IMR-90 (cell line): ENCODE measurements at regions not wholly inside any gene's neighbourhood (a gene's known extent, or its start where the extent isn't known, plus 50 kb on each side); places are given as distances from the start of the nearest gene placed in this dataset.

Experiments
- ATAC-seq: fragments of 200-7000 bp; cut with Tn5 transposase; 2 replicates; pipeline ENCODE4 v1.9.1; 2020; ENCODE audit warnings: low read depth, mild to moderate bottlenecking, moderate library complexity
- BruUV-seq: library from RNA; stranded (reverse); fragments of 400-500 nt; replicated peaks from 2 replicates; lab custom pipeline; 2021; lab: Mats Ljungman, UMichigan
- CTCF ChIA-PET: fragments of 300-600 bp; formaldehyde crosslinking; extraction: SDS; loops from one replicate; lab custom pipeline; 2021; ENCODE audit warnings: antibody characterized with exemption; lab: Yijun Ruan, JAX
- POLR2A ChIA-PET: fragments of 300-600 bp; sonication (Branson Sonifier 250); formaldehyde crosslinking; loops from one replicate; lab custom pipeline; 2022; ENCODE audit warnings: antibody characterized with exemption; ENCODE audit not compliant: unreplicated experiment; lab: Charles Lee
- DNase-seq: peaks from one replicate; pipeline ENCODE4 v3.0.0; 2013
- H2AFZ ChIP-seq: replicated peaks from 2 replicates; pipeline ENCODE3; 2013; ENCODE audit warnings: low read length, mild to moderate bottlenecking; ENCODE audit not compliant: poor library complexity
- H2AK5ac ChIP-seq: 2 replicates; pipeline ENCODE4 v1.6.1; 2013; ENCODE audit warnings: low read depth, low read length, inconsistent platforms
- H2AK9ac ChIP-seq: replicated peaks from 2 replicates; pipeline ENCODE3; 2013; ENCODE audit warnings: mild to moderate bottlenecking, low read depth, low read length, moderate library complexity; ENCODE audit not compliant: poor library complexity
- H2BK120ac ChIP-seq: 2 replicates; pipeline ENCODE4 v1.6.1; 2013; ENCODE audit warnings: low read depth, low read length, inconsistent platforms
- H2BK15ac ChIP-seq: 3 replicates; pipeline ENCODE4 v1.6.1; 2013; ENCODE audit warnings: low read depth, low read length, inconsistent platforms
- H2BK20ac ChIP-seq: 2 replicates; pipeline ENCODE4 v1.6.1; 2013; ENCODE audit warnings: low read depth, mild to moderate bottlenecking, inconsistent platforms, low read length, moderate library complexity
- H2BK5ac ChIP-seq: 2 replicates; pipeline ENCODE4 v1.6.1; 2013; ENCODE audit warnings: mild to moderate bottlenecking, low read depth, low read length, inconsistent platforms; ENCODE audit not compliant: poor library complexity, severe bottlenecking
- H3K14ac ChIP-seq: replicated peaks from 2 replicates; pipeline ENCODE4 v1.6.1; 2013; ENCODE audit warnings: low read depth, low read length, inconsistent platforms
- H3K18ac ChIP-seq: 2 replicates; pipeline ENCODE4 v1.6.1; 2013; ENCODE audit warnings: low read depth, low read length, control low read depth
- H3K23ac ChIP-seq: 2 replicates; pipeline ENCODE4 v1.6.1; 2013; ENCODE audit warnings: low read depth, low read length, inconsistent platforms
- H3K27ac ChIP-seq: 2 replicates; pipeline ENCODE4 v1.5.1; 2013; ENCODE audit warnings: mild to moderate bottlenecking, control low read depth, low read length; ENCODE audit not compliant: insufficient read depth
- H3K27me3 ChIP-seq: 2 replicates; pipeline ENCODE4 v1.6.1; 2013; ENCODE audit warnings: low read length; ENCODE audit not compliant: control insufficient read depth, insufficient read depth
- H3K36me3 ChIP-seq: 2 replicates; pipeline ENCODE4 v1.6.1; 2013; ENCODE audit warnings: low read length, mixed read lengths; ENCODE audit not compliant: control insufficient read depth, insufficient read depth
- H3K4ac ChIP-seq: 2 replicates; pipeline ENCODE4 v1.6.1; 2013; ENCODE audit warnings: low read depth, low read length, inconsistent platforms
- H3K4me1 ChIP-seq: 2 replicates; pipeline ENCODE4 v1.6.1; 2013; ENCODE audit warnings: low read length, mixed read lengths; ENCODE audit not compliant: control insufficient read depth, insufficient read depth
- H3K4me2 ChIP-seq: 2 replicates; pipeline ENCODE4 v1.6.1; 2013; ENCODE audit warnings: low read depth, mild to moderate bottlenecking, control low read depth, low read length, moderate library complexity
- H3K4me3 ChIP-seq: 2 replicates; pipeline ENCODE4 v1.5.1; 2013; ENCODE audit warnings: low read depth, mild to moderate bottlenecking, control low read depth, low read length, moderate library complexity; ENCODE audit not compliant: insufficient read depth
- H3K56ac ChIP-seq: 2 replicates; pipeline ENCODE4 v1.6.1; 2013; ENCODE audit warnings: low read length, inconsistent platforms; ENCODE audit not compliant: insufficient read depth; ENCODE audit errors: extremely low read depth
- H3K79me1 ChIP-seq, 2 experiments: 2 replicates each; pipeline ENCODE4 v1.6.1; 2013; ENCODE audit warnings: low read length in 2 of 2, inconsistent platforms in 1 of 2, low read depth in 1 of 2
- H3K9ac ChIP-seq: 2 replicates; pipeline ENCODE4 v1.6.1; 2013; ENCODE audit warnings: low read depth, low read length, control low read depth
- H3K9me1 ChIP-seq: 2 replicates; pipeline ENCODE4 v1.6.1; 2013; ENCODE audit warnings: low read length, inconsistent platforms; ENCODE audit not compliant: insufficient read depth
- H3K9me3 ChIP-seq: 2 replicates; pipeline ENCODE4 v1.6.1; 2013; ENCODE audit warnings: low read length; ENCODE audit not compliant: control insufficient read depth, insufficient read depth
- H4K20me1 ChIP-seq: 2 replicates; pipeline ENCODE4 v1.6.1; 2013; ENCODE audit warnings: low read length, inconsistent platforms; ENCODE audit not compliant: insufficient read depth
- H4K5ac ChIP-seq: 2 replicates; pipeline ENCODE4 v1.6.1; 2013; ENCODE audit warnings: mild to moderate bottlenecking, low read depth, low read length, control low read depth
- H4K8ac ChIP-seq, 2 experiments: 2 replicates each; pipeline ENCODE4 v1.6.1; 2013; ENCODE audit warnings: low read depth in 2 of 2, low read length in 2 of 2, control low read depth in 1 of 2, inconsistent platforms in 1 of 2
- H4K91ac ChIP-seq: 2 replicates; pipeline ENCODE4 v1.6.1; 2013; ENCODE audit warnings: low read depth, low read length, inconsistent platforms; ENCODE audit not compliant: insufficient read depth
- BHLHE40 ChIP-seq: fragments of 150-350 bp; IDR thresholded peaks from 2 replicates; pipeline ENCODE4 v1.6.1; 2016; ENCODE audit warnings: mild to moderate bottlenecking, low read depth, low read length
- CEBPB ChIP-seq: IDR thresholded peaks from 2 replicates; pipeline ENCODE4 v1.6.1; 2012; ENCODE audit warnings: low read depth, low read length, improper control_type of control experiment
- CHD1 ChIP-seq: IDR thresholded peaks from 2 replicates; pipeline ENCODE4 v1.6.1; 2012; ENCODE audit warnings: low read depth, low read length, improper control_type of control experiment
- FOS ChIP-seq: fragments of 150-350 bp; IDR thresholded peaks from 2 replicates; pipeline ENCODE4 v1.6.1; 2016; ENCODE audit warnings: low read depth, low read length
- MAFK ChIP-seq: IDR thresholded peaks from 2 replicates; pipeline ENCODE4 v1.6.1; 2012; ENCODE audit warnings: low read depth, low read length, improper control_type of control experiment
- MAZ ChIP-seq: IDR thresholded peaks from 2 replicates; pipeline ENCODE4 v1.6.1; 2012; ENCODE audit warnings: low read depth, mild to moderate bottlenecking, low read length, improper control_type of control experiment, moderate library complexity, borderline replicate concordance
- MXI1 ChIP-seq: IDR thresholded peaks from 2 replicates; pipeline ENCODE4 v1.6.1; 2012; ENCODE audit warnings: low read depth, mild to moderate bottlenecking, low read length, moderate library complexity, borderline replicate concordance
- NFE2L2 ChIP-seq: fragments of 150-350 bp; IDR thresholded peaks from 2 replicates; pipeline ENCODE4 v1.6.1; 2016; ENCODE audit warnings: low read depth, mild to moderate bottlenecking, low read length
- POLR2A ChIP-seq: IDR thresholded peaks from 2 replicates; pipeline ENCODE4 v1.6.1; 2012; ENCODE audit warnings: mild to moderate bottlenecking, low read depth, low read length
- RAD21 ChIP-seq: IDR thresholded peaks from 2 replicates; pipeline ENCODE4 v1.6.1; 2012; ENCODE audit warnings: low read length, improper control_type of control experiment
- RCOR1 ChIP-seq: IDR thresholded peaks from 2 replicates; pipeline ENCODE4 v1.6.1; 2012; ENCODE audit warnings: mild to moderate bottlenecking, low read length, improper control_type of control experiment; ENCODE audit not compliant: insufficient replicate concordance
- RFX5 ChIP-seq: IDR thresholded peaks from 2 replicates; pipeline ENCODE4 v1.8.0; 2012; ENCODE audit warnings: low read depth, mild to moderate bottlenecking, low read length, moderate library complexity
- SMC3 ChIP-seq: fragments of 150-350 bp; IDR thresholded peaks from 2 replicates; pipeline ENCODE4 v1.6.1; 2016; ENCODE audit warnings: low read depth, mild to moderate bottlenecking, antibody characterized with exemption, low read length, moderate library complexity
- dilution Hi-C: fragments of 300-500 bp; cut with HindIII; formaldehyde crosslinking; loops from one replicate; pipeline ENCODE4 v1.14.3; 2018; ENCODE audit warnings: low sequenced_read_pairs; ENCODE audit not compliant: unreplicated experiment
- in situ Hi-C: fragments of 300-500 bp; cut with MboI; formaldehyde crosslinking; loops from 3 replicates; pipeline ENCODE4 v1.14.3; 2019; ENCODE audit warnings: low sequenced_read_pairs, inconsistent platforms, mixed read lengths
- intact Hi-C: fragments of 100-400 bp; cut with micrococcal nuclease; formaldehyde crosslinking; loops from 2 replicates; pipeline ENCODE4 v1.10.0; 2022
- TF ChIP-seq, protein P1 (sequence below): conservative IDR thresholded peaks from 2 replicates; pipeline ENCODE4 v1.5.1; 2012; ENCODE audit warnings: mild to moderate bottlenecking, low read depth, low read length, improper control_type of control experiment
- TF ChIP-seq, protein P2 (sequence below): fragments of 150-350 bp; IDR thresholded peaks from 2 replicates; pipeline ENCODE4 v1.6.1; 2016; ENCODE audit warnings: low read depth, mild to moderate bottlenecking, low read length, moderate library complexity, borderline replicate concordance
- TF ChIP-seq, protein P3 (sequence below): fragments of 150-350 bp; IDR thresholded peaks from 2 replicates; pipeline ENCODE4 v1.6.1; 2017; ENCODE audit warnings: mild to moderate bottlenecking, antibody characterized with exemption, low read length, low read depth

DNA sequence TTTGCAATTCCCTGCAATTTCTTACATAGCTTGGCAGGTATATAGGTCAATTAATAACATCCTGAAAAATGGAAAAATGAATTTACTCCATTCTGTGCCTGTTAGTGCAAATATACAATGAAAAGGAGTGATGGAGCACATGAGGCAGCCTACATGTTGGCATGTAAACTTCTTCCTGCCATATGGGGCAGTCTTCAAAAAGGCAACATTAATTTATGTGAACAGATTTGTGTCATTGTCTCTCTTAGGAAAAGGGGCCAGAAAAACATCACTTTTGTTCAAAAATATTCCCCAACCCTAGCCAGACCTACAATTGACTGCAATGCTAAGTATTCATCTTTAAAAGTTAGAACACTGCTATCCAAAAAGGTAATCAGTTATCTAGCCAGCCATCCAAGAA is 332.2 kb downstream of the TBC1D4 start:
- Histone ChIP-seq H3K18ac (no peak overlapping the region), H3K14ac (no peak overlapping the region), H2AK5ac (no peak overlapping the region), H2BK15ac (no peak overlapping the region), H3K27ac (no peak overlapping the region), H3K9me3 (no peaks in the 10 kb centered on the region), H2BK20ac (no peak overlapping the region), H4K91ac (no peak overlapping the region), H3K4me1 (peaks cover 2% of the 10 kb centered on the region; the same call in 1 of the 2 replicates), H2BK5ac (no peak overlapping the region), H2BK120ac (no peak overlapping the region), H4K20me1 (no peaks in the 10 kb centered on the region), H4K8ac (no peak overlapping the region), H3K79me1 (no peaks in the 10 kb centered on the region), H4K5ac (no peak overlapping the region), H3K36me3 (no peaks in the 10 kb centered on the region), H3K9me1 (no peaks in the 10 kb centered on the region), H3K4ac (no peak overlapping the region), H2AFZ (no peak overlapping the region), H3K27me3 (no peaks in the 10 kb centered on the region; the same call in none of the 2 replicates), H3K4me3 (no peak overlapping the region), H3K23ac (no peak overlapping the region), H3K4me2 (no peak overlapping the region), H3K9ac (no peak overlapping the region), H3K56ac (no peak overlapping the region), H2AK9ac (no peak overlapping the region)
- no peak for TF ChIP-seq RCOR1
- no peak for TF ChIP-seq NFE2L2
- no peak for TF ChIP-seq RFX5
- no peak for TF ChIP-seq POLR2A
- no peak for TF ChIP-seq MXI1
- no peak for TF ChIP-seq FOS
- TF ChIP-seq SMC3 = no peak
- TF ChIP-seq, protein P1, sequence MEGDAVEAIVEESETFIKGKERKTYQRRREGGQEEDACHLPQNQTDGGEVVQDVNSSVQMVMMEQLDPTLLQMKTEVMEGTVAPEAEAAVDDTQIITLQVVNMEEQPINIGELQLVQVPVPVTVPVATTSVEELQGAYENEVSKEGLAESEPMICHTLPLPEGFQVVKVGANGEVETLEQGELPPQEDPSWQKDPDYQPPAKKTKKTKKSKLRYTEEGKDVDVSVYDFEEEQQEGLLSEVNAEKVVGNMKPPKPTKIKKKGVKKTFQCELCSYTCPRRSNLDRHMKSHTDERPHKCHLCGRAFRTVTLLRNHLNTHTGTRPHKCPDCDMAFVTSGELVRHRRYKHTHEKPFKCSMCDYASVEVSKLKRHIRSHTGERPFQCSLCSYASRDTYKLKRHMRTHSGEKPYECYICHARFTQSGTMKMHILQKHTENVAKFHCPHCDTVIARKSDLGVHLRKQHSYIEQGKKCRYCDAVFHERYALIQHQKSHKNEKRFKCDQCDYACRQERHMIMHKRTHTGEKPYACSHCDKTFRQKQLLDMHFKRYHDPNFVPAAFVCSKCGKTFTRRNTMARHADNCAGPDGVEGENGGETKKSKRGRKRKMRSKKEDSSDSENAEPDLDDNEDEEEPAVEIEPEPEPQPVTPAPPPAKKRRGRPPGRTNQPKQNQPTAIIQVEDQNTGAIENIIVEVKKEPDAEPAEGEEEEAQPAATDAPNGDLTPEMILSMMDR = no peak
- TF ChIP-seq, protein P2, sequence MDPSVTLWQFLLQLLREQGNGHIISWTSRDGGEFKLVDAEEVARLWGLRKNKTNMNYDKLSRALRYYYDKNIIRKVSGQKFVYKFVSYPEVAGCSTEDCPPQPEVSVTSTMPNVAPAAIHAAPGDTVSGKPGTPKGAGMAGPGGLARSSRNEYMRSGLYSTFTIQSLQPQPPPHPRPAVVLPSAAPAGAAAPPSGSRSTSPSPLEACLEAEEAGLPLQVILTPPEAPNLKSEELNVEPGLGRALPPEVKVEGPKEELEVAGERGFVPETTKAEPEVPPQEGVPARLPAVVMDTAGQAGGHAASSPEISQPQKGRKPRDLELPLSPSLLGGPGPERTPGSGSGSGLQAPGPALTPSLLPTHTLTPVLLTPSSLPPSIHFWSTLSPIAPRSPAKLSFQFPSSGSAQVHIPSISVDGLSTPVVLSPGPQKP = no peak
- no peak for TF ChIP-seq CEBPB
- no peak for TF ChIP-seq CHD1
- no peak for TF ChIP-seq MAFK
- no peak for TF ChIP-seq MAZ
- TF ChIP-seq RAD21 = no peak
- no peak for TF ChIP-seq BHLHE40
- TF ChIP-seq, protein P3, sequence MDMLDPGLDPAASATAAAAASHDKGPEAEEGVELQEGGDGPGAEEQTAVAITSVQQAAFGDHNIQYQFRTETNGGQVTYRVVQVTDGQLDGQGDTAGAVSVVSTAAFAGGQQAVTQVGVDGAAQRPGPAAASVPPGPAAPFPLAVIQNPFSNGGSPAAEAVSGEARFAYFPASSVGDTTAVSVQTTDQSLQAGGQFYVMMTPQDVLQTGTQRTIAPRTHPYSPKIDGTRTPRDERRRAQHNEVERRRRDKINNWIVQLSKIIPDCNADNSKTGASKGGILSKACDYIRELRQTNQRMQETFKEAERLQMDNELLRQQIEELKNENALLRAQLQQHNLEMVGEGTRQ = no peak
- ChIA-PET CTCF (no interaction called here), POLR2A (no interaction called here)
- ATAC-seq (no peak), DNase-seq (no peak)
- intact Hi-C loops = no loop called here
- no TSS peak for BruUV-seq
- dilution Hi-C loops = no loop called here
- in situ Hi-C loops = no loop called here
